HG02642 (cell line): ENCODE measurements at regions not wholly inside any gene's neighbourhood (a gene's known extent, or its start where the extent isn't known, plus 50 kb on each side); places are given as distances from the start of the nearest gene placed in this dataset.

Source experiments
- ATAC-seq: cut with Tn5 transposase; IDR thresholded peaks from one replicate; pipeline ENCODE4 v1.9.1; 2021; ENCODE audit warnings: mild to moderate bottlenecking; ENCODE audit not compliant: unreplicated experiment, poor library complexity

DNA sequence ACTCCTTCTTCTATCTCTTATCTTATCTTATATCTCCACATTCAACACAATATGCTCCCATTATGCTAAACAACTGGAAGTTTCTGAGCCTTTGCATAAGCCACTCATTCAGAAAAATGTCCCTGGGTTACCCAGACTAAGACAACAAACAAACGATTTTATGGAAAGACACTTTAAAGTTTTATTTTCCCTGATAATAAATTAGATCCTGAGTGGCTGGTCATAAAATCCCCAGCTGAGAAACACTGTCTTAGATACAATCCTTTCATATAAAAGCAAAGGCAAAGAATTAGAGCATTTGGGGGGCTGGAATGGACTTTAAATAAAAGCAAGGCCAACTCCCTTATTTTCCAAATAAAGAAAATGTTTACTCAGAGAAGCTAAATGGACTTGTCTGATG lies 322.3 kb downstream of the GBE1 start:
- no peak for ATAC-seq

DNA sequence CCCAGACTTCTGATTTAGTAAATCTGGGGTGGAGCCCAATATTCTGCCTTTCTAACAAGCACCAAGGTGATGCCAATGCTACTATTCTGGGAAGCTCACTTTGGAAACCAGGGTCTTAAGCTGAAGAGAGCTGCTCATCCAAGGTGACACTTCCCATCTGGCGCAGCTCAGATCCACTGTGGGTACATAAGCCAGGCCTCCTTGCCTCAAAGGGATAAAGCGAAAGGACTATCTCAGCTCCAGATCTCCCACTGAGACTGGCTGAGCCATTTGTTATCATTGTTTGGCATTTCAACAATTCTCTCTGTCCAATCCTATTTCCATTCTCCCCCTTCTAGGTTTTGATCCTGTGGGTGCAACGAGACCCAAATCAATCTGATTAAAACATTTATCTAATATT lies 323.8 kb downstream of the GBE1 start:
- no peak for ATAC-seq

DNA sequence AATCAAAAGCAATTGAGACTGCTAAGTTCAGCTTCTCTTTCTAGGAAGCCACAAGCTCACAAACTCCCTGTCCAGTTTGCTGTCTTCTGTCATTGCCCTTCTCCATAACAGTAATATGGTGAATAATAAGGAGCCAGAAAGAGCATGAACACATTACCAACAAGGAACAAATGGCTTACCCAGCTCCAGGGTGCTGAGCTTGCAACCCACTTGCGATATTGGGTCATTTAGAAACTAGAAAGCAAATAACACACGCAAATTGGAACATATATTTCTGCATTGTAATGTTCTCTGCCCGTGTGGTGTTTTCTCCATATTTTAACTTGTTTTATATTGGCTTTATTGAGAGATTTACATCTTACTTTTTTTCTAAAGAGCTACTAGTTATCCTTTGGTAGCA lies 325.3 kb downstream of the GBE1 start:
- ATAC-seq, result no peak

DNA sequence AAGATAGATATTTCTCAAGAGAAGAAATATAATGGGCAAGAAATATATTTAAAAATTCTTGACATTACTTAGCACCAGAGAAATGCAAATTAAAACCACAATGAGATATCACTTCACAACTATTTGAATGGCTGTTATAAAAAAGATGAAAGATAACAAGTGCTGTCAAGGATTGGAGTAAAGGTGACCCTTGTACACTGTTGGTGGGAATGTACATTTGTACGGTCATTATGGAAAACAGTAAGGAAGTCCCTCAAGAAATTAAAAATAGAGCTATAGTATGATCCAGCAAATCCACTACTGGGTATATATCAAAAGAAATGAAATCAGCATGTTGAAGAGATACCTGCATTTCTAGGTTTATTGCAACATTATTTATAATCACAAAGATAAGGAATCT lies 326.4 kb downstream of the GBE1 start:
- no peak for ATAC-seq

DNA sequence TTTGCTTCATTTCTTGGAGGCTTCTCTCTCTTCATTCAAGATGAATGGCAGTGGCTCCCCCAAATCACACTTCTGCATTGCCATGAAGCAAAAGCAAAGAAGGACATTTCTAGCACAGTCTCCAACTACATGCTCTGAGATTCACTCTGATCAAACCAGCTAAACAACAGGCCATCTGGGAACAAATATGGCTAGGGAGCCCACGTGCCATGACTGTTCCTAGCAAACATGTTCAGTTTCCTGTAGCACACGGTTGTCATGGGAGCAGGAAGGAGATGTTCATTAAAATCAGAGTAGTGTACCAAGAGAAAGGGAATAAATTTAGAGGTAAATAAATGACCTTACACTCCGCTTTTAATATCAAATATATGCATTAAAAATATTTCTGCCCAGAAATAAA lies 327.3 kb downstream of the GBE1 start:
- ATAC-seq, result no peak

DNA sequence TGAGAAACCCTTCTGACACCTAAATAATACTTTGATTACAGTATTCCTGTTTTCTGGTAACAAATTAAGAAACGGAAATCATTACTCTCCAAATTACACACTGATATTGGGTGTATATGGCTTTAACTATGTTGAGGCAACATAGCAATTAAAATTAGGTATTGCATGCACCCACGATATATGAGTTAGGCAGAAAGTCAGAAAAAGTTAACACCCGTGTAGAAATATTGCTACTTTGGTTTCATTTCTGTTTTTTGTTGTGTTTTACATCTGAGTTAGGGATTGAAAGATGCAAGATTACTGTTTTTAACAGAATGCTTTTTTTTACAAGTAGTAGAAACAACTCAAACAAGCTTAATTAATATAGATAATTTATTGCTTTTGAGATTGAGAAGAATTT lies 327.8 kb downstream of the GBE1 start:
- no peak for ATAC-seq

DNA sequence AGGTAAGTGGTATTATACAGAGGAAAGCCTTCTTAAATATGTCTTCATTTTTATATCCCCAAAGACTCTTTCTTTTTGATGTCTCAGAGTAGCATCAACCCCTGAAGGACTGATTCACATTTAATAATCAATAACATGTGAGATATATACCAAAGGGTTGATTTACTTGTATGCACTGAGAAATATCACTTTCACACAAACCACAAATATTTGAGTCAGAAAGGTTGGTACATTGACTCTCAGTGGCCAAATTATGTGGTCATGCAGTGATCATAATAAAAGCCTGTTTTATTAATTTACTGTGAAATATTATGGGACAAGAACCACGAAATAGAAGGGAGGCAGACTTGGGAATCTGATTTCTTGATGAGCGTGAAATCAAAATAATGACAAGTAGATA lies 329.0 kb downstream of the GBE1 start:
- ATAC-seq, result no peak

DNA sequence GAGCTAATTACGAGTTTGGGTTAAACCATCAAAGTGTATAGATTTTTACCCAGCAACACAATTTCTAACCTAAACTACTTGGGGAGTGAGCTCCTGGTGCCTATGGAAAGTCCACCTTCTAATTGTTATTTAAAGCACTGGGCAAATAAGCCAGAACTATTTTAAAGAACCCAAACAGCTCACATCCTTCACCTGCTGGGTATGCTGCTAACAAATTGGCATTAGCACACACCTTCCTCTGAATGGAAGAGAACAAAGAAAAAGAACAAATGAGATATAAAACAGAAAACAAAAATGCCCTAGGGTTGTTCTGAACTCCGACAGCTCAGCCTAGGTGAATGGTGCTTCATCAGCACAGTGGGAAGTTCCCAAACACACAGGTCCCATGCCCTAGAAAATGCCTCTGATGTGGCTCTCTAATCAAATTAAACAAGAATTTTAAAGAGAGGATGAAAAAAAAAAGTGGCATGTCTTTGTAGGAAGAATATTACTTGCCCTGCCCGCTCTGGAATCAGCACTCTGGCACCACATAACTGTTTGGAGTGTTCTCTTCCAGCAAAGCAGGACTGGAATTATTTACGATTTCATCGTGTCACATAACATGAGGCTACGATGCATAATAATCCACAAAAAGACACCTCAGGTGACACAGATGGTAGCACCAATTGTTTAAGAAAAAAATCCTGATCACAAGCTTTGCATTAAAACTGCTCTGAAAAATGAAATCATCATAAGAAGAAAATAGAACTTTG lies 334.4 kb downstream of the GBE1 start:
- ATAC-seq, result no peak

DNA sequence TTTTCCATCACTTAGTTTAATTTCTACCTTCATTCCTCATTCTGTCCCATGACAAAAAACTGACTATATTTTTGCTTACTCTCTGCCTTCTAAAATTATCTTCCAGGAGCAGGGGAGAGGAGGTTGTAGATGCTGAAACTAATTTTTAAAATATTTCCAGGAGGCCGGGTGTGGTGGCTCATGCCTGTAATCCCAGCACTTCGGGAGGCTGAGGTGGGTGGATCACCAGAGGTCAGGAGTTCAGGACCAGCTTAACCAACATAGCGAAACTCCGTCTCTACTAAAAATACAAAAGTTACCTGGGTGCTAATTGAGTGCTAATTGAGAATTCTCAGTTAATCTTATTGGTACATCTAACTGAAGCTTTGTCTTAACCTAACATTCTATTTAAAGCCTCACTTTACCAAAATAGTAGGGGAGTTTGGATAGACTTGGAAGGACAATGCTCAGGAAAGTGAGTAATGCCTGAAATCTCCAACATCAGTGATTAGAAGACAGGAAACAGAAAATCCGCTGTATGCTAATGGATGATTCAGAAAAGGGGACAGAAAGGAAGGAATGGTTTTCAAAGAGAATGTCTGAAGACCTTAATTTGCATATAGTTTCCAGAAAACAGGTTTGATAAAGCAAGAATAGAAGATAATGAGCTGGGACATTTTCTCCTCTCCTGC lies 336.1 kb downstream of the GBE1 start:
- ATAC-seq, result no peak

DNA sequence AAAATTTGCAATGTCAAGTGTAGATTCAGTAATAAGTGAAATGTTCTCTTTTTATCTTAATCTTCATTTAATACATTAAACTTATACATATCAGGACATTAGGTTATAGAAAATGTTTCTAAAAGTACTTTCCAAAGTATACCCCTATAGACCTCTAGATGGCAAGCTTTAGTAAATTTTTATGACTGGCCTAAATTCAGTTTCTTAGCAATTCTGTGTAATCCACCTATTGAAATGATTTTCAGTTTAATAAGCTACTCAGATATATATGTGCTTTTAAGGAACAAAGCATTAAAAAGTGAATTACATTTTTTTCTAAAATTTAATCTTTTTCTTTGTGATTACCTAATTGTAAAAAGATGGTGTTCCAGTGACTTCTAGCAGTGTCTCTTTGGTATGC lies 342.2 kb downstream of the GBE1 start:
- no peak for ATAC-seq

DNA sequence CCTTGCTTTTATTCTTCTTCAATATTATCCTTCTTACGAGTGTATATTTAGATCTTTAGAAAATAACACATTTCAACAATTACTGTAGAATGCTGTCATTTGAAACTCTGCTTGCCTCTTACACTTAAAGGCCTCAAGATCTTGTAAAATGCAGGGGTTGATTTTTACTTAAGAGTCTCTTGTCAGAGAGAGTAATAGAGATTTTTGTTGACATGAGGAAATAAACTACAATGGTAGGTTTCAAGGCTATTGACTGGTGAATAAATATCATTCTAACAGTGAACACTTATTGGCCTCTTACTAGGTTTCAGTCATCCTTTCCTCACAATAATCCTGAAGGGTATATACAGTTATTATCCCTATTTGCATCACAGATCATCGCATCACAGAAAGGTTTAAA lies 344.6 kb downstream of the GBE1 start:
- no peak for ATAC-seq

DNA sequence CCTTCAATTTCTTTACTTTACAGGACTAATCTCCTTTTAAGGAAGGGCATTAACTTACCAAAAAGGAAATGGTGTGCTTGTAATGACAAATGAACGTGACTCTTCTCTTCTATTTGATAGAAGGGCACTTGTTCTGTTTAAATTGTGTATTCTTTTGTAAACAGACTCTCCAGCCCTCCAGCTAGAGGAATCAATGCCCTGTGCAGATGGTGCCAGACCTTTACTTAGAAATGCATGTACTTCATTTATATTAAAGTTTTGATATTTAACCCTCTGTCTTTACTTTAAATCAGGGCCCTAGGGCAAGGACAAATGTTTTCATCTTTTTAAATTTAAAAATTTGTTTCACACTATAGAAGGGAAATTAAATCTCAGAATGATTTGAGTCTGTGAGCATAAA lies 355.1 kb downstream of the GBE1 start:
- no peak for ATAC-seq

DNA sequence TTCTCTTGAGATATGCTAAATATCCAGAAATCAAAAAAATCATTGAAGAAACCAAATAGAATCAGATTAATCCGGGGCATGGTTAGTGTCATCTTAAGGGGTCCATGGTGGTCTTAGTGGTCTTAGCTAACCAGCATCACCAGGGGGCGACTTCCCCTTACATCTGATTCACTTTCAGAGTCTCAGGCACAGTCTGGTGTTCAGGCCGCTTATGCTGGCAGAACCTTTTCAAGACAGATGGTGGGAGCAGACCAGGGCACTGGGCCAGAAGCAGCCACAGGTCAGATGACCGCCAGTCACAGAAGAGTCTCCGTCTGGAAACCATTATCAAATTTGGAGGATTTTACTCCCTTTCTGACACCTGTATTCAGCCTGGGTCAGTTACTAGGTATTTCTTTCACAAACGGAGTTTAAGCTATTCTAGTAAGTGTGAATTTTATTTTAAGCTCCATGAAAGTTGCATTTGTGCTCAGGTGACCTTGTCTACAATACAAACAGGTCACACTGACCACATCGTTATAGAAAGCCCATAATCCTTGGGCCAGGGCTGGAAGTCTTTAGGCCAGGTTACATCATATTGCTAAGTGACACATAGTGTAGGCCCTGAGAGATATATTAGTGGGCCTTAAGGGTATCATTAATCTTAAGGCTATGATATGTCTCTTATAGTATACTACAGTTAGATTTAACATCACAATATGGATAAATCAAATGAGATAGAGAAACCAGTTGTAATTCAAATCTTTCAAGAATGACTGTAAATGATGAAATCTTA lies 365.5 kb downstream of the GBE1 start:
- no peak for ATAC-seq

DNA sequence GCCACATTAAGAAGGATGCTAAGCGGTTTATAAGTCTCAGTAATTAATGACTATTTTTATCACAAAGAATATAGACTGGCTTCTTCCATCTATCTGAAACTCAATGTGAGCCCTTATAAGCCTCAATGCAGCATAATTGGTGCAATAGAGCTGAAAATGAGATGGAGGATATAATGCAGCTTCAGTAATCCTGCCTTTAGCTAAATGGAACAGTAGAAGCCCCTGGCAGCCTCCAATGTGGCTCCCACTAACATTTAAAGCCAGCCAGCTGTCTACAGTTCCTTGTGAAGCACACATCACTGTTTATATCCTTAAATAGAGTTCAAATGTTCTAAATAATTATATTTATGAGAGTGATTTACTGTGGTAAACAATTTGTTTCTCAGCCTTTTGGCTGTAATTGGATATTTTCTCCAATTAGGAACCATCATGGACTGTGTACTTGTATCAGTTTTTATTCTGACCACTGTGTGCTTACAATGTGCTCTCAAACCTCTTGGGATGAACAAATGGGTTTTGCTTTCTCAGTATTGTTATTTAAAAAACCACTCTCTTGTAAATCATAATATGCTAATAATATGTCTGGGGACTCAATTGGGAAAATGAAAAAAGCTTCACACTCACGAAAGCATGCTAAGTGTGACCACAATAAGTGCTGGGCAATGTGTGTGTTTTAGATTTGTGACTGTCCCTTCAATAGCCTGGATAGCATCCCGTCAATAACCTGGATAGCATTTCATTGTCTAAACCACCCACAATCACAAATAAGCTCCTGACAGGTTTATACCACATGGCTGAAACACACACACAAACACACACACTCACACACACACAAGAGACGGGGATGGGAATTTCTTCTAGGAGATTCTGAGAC lies 366.6 kb downstream of the GBE1 start:
- no peak for ATAC-seq

DNA sequence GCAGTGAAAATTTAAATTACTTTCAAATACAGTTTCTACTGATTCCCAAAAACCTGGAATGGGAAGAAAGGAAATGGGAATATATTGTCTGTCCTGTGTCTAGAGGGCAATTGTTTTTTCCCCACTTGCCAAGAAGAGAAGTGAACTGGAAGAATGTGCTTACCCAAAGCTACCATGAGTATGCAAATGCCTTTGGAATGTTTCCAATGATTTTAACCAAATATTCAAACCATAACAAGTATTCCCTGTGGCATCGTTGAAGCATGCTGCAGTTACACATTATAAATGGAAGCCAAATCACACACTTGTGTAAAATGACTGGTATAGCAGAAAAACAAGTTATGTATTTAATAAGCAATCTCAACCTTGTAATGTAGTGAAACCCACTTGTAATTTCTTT lies 368.2 kb downstream of the GBE1 start:
- no peak for ATAC-seq

DNA sequence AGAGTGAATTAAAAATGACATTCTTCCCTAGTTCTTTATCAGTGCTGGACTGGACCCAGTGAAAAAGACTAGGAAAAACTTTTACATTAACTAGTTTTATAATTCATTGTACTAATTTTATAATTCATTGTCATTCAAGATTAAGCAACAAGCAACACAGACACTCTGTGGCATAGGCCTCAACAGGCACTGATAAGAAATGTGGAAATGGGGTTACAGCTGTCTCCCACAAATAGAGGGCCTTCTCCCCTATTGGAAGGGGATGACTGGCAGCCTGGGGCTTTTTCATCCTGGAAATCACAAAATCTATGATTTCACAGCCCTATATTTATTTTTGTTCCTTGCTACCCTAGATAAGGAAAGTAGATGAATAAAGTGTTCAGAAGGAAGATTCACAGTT lies 370.6 kb downstream of the GBE1 start:
- ATAC-seq, result no peak

DNA sequence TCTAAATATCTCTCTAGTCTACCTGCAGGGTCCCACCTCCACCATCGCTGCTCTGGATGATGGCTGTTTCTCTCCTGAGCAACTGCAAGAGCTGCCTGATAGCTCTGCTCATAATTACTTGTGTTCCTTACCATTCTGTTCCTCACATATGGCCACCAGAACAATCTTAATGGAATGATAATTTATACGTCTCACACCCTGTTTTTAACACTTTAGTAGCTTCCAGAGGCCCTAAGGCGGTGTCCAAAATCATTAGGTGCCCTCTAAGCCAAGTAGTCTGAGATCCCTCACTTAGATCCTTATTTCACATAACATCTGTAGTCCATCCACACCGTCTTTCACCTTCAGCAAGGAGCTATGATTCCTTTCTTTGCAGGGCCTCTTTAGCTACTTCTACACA lies 373.3 kb downstream of the GBE1 start:
- ATAC-seq, result no peak

DNA sequence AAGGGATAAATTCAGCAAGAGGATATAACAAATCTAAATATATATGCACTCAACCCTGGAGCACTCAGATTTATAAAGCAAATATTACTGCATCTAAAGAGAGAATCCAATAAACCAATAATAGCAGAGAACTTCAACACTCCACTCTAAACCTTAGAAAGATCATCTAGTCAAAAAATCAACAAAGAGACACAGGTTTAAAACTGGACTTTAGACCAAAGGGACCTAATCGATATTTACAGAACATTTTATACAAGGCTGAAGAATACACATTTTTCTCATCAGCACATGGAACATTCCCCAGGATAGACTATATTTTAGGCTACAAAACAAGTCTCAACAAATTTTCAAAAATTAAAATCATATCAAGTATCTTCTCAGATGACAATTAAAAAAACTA lies 379.0 kb downstream of the GBE1 start:
- no peak for ATAC-seq

DNA sequence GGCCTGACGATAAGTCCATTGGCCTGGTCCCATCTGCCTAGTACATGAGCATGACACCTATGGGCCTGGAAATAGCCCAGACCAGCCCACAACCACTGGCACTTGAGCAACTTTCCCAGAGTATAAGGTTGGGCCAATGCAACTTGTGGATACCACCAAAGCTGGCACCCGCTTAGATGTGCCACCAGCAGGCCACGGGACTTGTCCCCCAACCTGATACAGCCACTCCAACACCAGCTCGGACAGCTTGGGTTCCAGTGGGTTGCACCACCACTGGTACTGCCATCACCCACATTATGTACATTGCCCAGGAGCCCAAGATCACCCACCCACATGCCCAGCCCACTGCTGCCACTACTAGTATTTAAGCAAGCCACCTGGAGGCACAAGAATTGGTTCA lies 381.2 kb downstream of the GBE1 start:
- ATAC-seq, result no peak

DNA sequence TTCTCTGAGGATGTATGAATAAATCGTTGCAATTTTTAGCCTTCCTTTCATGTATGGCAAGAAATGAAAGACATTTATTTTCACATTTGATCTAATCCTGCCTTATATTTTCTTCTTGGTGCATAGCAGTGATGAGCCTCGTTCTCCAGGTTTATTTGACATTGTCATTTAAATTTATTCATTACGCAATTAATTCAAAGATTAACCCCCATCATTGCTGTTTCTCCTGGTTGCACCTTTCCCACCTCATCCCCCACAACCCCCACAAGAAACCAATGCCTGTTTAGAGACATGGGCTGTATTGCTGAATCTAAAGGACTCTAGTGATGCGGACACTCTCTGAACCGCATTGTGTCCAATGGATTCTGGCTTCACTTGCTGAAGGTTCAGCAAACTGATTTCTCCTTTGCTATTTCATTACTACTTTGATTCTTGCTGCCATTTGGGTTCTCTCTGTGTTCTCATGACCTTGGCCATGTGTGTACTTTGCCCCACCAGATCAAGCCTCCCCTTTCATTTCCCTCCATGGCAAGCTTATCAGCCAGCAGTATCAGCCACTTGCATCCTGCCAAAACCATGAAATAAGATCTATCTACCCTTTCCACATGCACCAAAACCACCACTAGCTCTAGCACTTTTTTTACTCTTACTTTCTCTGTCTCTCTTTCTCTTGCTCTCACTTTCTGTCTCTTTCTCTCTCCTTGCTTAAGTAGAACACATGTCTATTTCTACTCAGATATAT lies 382.7 kb downstream of the GBE1 start:
- ATAC-seq, result no peak
